IMR-90 (cell line): ENCODE measurements at regions not wholly inside any gene's neighbourhood (a gene's known extent, or its start where the extent isn't known, plus 50 kb on each side); places are given as distances from the start of the nearest gene placed in this dataset.
"Not testable (repeated sequence)": the region's sequence is repeated elsewhere in the genome, so short reads cannot be mapped to it uniquely, and the experiment has no call there.

Experiments used
- ATAC-seq: fragments of 200-7000 bp; cut with Tn5 transposase; 2 replicates; pipeline ENCODE4 v1.9.1; 2020; ENCODE audit warnings: low read depth, mild to moderate bottlenecking, moderate library complexity
- BruUV-seq: library from RNA; stranded (reverse); fragments of 400-500 nt; replicated peaks from 2 replicates; lab custom pipeline; 2021; lab: Mats Ljungman, UMichigan
- CTCF ChIA-PET: fragments of 300-600 bp; formaldehyde crosslinking; extraction: SDS; loops from one replicate; lab custom pipeline; 2021; ENCODE audit warnings: antibody characterized with exemption; lab: Yijun Ruan, JAX
- POLR2A ChIA-PET: fragments of 300-600 bp; sonication (Branson Sonifier 250); formaldehyde crosslinking; loops from one replicate; lab custom pipeline; 2022; ENCODE audit warnings: antibody characterized with exemption; ENCODE audit not compliant: unreplicated experiment; lab: Charles Lee
- DNase-seq: peaks from one replicate; pipeline ENCODE4 v3.0.0; 2013
- H2AFZ ChIP-seq: replicated peaks from 2 replicates; pipeline ENCODE3; 2013; ENCODE audit warnings: low read length, mild to moderate bottlenecking; ENCODE audit not compliant: poor library complexity
- H2AK5ac ChIP-seq: 2 replicates; pipeline ENCODE4 v1.6.1; 2013; ENCODE audit warnings: low read depth, low read length, inconsistent platforms
- H2AK9ac ChIP-seq: replicated peaks from 2 replicates; pipeline ENCODE3; 2013; ENCODE audit warnings: mild to moderate bottlenecking, low read depth, low read length, moderate library complexity; ENCODE audit not compliant: poor library complexity
- H2BK120ac ChIP-seq: 2 replicates; pipeline ENCODE4 v1.6.1; 2013; ENCODE audit warnings: low read depth, low read length, inconsistent platforms
- H2BK15ac ChIP-seq: 3 replicates; pipeline ENCODE4 v1.6.1; 2013; ENCODE audit warnings: low read depth, low read length, inconsistent platforms
- H2BK20ac ChIP-seq: 2 replicates; pipeline ENCODE4 v1.6.1; 2013; ENCODE audit warnings: low read depth, mild to moderate bottlenecking, inconsistent platforms, low read length, moderate library complexity
- H2BK5ac ChIP-seq: 2 replicates; pipeline ENCODE4 v1.6.1; 2013; ENCODE audit warnings: mild to moderate bottlenecking, low read depth, low read length, inconsistent platforms; ENCODE audit not compliant: poor library complexity, severe bottlenecking
- H3K14ac ChIP-seq: replicated peaks from 2 replicates; pipeline ENCODE4 v1.6.1; 2013; ENCODE audit warnings: low read depth, low read length, inconsistent platforms
- H3K18ac ChIP-seq: 2 replicates; pipeline ENCODE4 v1.6.1; 2013; ENCODE audit warnings: low read depth, low read length, control low read depth
- H3K23ac ChIP-seq: 2 replicates; pipeline ENCODE4 v1.6.1; 2013; ENCODE audit warnings: low read depth, low read length, inconsistent platforms
- H3K27ac ChIP-seq: 2 replicates; pipeline ENCODE4 v1.5.1; 2013; ENCODE audit warnings: mild to moderate bottlenecking, control low read depth, low read length; ENCODE audit not compliant: insufficient read depth
- H3K27me3 ChIP-seq: 2 replicates; pipeline ENCODE4 v1.6.1; 2013; ENCODE audit warnings: low read length; ENCODE audit not compliant: control insufficient read depth, insufficient read depth
- H3K36me3 ChIP-seq: 2 replicates; pipeline ENCODE4 v1.6.1; 2013; ENCODE audit warnings: low read length, mixed read lengths; ENCODE audit not compliant: control insufficient read depth, insufficient read depth
- H3K4ac ChIP-seq: 2 replicates; pipeline ENCODE4 v1.6.1; 2013; ENCODE audit warnings: low read depth, low read length, inconsistent platforms
- H3K4me1 ChIP-seq: 2 replicates; pipeline ENCODE4 v1.6.1; 2013; ENCODE audit warnings: low read length, mixed read lengths; ENCODE audit not compliant: control insufficient read depth, insufficient read depth
- H3K4me2 ChIP-seq: 2 replicates; pipeline ENCODE4 v1.6.1; 2013; ENCODE audit warnings: low read depth, mild to moderate bottlenecking, control low read depth, low read length, moderate library complexity
- H3K4me3 ChIP-seq: 2 replicates; pipeline ENCODE4 v1.5.1; 2013; ENCODE audit warnings: low read depth, mild to moderate bottlenecking, control low read depth, low read length, moderate library complexity; ENCODE audit not compliant: insufficient read depth
- H3K56ac ChIP-seq: 2 replicates; pipeline ENCODE4 v1.6.1; 2013; ENCODE audit warnings: low read length, inconsistent platforms; ENCODE audit not compliant: insufficient read depth; ENCODE audit errors: extremely low read depth
- H3K79me1 ChIP-seq, 2 experiments: 2 replicates each; pipeline ENCODE4 v1.6.1; 2013; ENCODE audit warnings: low read length in 2 of 2, inconsistent platforms in 1 of 2, low read depth in 1 of 2
- H3K9ac ChIP-seq: 2 replicates; pipeline ENCODE4 v1.6.1; 2013; ENCODE audit warnings: low read depth, low read length, control low read depth
- H3K9me1 ChIP-seq: 2 replicates; pipeline ENCODE4 v1.6.1; 2013; ENCODE audit warnings: low read length, inconsistent platforms; ENCODE audit not compliant: insufficient read depth
- H3K9me3 ChIP-seq: 2 replicates; pipeline ENCODE4 v1.6.1; 2013; ENCODE audit warnings: low read length; ENCODE audit not compliant: control insufficient read depth, insufficient read depth
- H4K20me1 ChIP-seq: 2 replicates; pipeline ENCODE4 v1.6.1; 2013; ENCODE audit warnings: low read length, inconsistent platforms; ENCODE audit not compliant: insufficient read depth
- H4K5ac ChIP-seq: 2 replicates; pipeline ENCODE4 v1.6.1; 2013; ENCODE audit warnings: mild to moderate bottlenecking, low read depth, low read length, control low read depth
- H4K8ac ChIP-seq, 2 experiments: 2 replicates each; pipeline ENCODE4 v1.6.1; 2013; ENCODE audit warnings: low read depth in 2 of 2, low read length in 2 of 2, control low read depth in 1 of 2, inconsistent platforms in 1 of 2
- H4K91ac ChIP-seq: 2 replicates; pipeline ENCODE4 v1.6.1; 2013; ENCODE audit warnings: low read depth, low read length, inconsistent platforms; ENCODE audit not compliant: insufficient read depth
- WGBS, 2 experiments: methylation state at CpG; one replicate each; pipeline versions ENCODE4 v1.1.5 to v1.1.7; 2013; ENCODE audit warnings: missing lambda C conversion rate in 2 of 2; ENCODE audit not compliant: insufficient read length in 1 of 2; ENCODE audit errors: extremely low coverage in 2 of 2; 5-methylcytosine and 5-hydroxymethylcytosine counted together
- dilution Hi-C: fragments of 300-500 bp; cut with HindIII; formaldehyde crosslinking; loops from one replicate; pipeline ENCODE4 v1.14.3; 2018; ENCODE audit warnings: low sequenced_read_pairs; ENCODE audit not compliant: unreplicated experiment
- in situ Hi-C: fragments of 300-500 bp; cut with MboI; formaldehyde crosslinking; loops from 3 replicates; pipeline ENCODE4 v1.14.3; 2019; ENCODE audit warnings: low sequenced_read_pairs, inconsistent platforms, mixed read lengths
- intact Hi-C: fragments of 100-400 bp; cut with micrococcal nuclease; formaldehyde crosslinking; loops from 2 replicates; pipeline ENCODE4 v1.10.0; 2022

DNA sequence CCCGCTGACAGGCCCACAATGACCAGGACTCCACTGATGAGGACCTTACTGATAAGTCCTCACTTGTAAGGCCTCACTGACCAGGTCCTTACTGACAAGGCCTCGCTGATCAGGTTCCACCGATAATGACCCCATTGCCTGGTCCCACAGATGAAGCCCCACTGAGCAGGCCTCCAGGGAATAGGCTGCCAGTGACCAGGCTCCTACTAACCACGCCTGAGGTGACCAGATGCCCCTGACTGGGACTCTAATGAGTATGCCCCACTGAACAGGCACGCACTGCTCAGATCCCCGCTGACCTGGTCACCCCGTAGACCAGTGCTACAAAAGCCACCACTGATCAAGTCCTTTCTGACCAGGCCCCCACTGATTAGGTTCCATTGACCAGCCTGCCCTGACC lies 241.2 kb downstream of the POTED start:
- H2BK15ac ChIP-seq, H2BK20ac ChIP-seq, H3K27ac ChIP-seq, H4K20me1 ChIP-seq, BruUV-seq, H2AK5ac ChIP-seq, H3K4me2 ChIP-seq, H3K4ac ChIP-seq, H3K36me3 ChIP-seq, DNase-seq, H2BK5ac ChIP-seq, H3K18ac ChIP-seq, H3K4me1 ChIP-seq, H3K23ac ChIP-seq, H4K5ac ChIP-seq, H2AFZ ChIP-seq, H3K27me3 ChIP-seq, H2AK9ac ChIP-seq, CTCF ChIA-PET, intact Hi-C loops, H3K9me1 ChIP-seq, H3K56ac ChIP-seq, dilution Hi-C loops, ATAC-seq, H4K91ac ChIP-seq, H3K79me1 ChIP-seq, in situ Hi-C loops, H3K14ac ChIP-seq, H4K8ac ChIP-seq, H3K9ac ChIP-seq, H2BK120ac ChIP-seq, H3K4me3 ChIP-seq, H3K9me3 ChIP-seq, POLR2A ChIA-PET: not testable (repeated sequence)
- WGBS, 2 experiments = 63% methylated on average over 4 of the region's 7 CpGs; no CpG with 5 or more reads in 1 of the 2 experiments

DNA sequence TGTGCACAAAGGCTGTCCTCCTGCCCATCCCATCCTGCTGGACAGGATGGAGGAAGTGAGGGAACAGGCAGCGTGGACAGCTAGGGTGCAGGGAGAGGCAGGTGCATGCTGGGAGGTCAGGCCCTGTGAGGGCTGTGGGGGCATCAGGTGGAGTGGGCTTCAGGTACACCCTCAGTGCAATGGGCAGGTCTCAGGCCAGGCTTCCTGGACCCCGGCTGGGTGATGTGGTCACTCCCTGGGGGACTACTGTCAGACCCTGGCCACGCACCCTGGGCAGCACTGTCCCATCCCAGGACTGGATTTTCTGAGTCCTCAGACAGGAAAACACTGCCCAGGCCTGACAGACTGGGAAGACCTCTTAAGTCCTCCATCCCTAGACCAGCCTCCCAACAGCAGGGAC lies 239.9 kb downstream of the POTED start:
- H3K27ac ChIP-seq, H2BK5ac ChIP-seq, H3K14ac ChIP-seq, H4K8ac ChIP-seq, H3K4me3 ChIP-seq, in situ Hi-C loops, H2AK9ac ChIP-seq, H3K4me2 ChIP-seq, H3K9ac ChIP-seq, H2BK15ac ChIP-seq, H2BK120ac ChIP-seq, H3K4me1 ChIP-seq, H3K23ac ChIP-seq, BruUV-seq, H4K5ac ChIP-seq, POLR2A ChIA-PET, H2AK5ac ChIP-seq, H3K4ac ChIP-seq, H3K56ac ChIP-seq, H3K36me3 ChIP-seq, H4K20me1 ChIP-seq, H3K9me3 ChIP-seq, H2BK20ac ChIP-seq, DNase-seq, intact Hi-C loops, dilution Hi-C loops, H3K27me3 ChIP-seq, H2AFZ ChIP-seq, H3K18ac ChIP-seq, H4K91ac ChIP-seq, CTCF ChIA-PET, H3K9me1 ChIP-seq, ATAC-seq, H3K79me1 ChIP-seq: not testable (repeated sequence)
- WGBS, 2 experiments = 80% methylated on average over 1 of the region's 3 CpGs; no CpG with 5 or more reads in 1 of the 2 experiments
